Gastroesophageal sphincter (tissue), 4 donors: ENCODE measurements at regions not wholly inside any gene's neighbourhood (a gene's known extent, or its start where the extent isn't known, plus 50 kb on each side); places are given as distances from the start of the nearest gene placed in this dataset.

Source experiments
- ATAC-seq: fragments of 150-250 bp; one replicate; pipeline ENCODE4 v1.9.1; 2016; ENCODE audit warnings: mild to moderate bottlenecking, moderate library complexity
- H3K27ac ChIP-seq, 4 donors: fragments of 200-600 bp; sonication (generic) in 3 of 4; 1 replicate in 3 of 4; 2 replicates in 1 of 4; pipeline ENCODE4 v1.5.1; 2016 to 2019
- H3K27me3 ChIP-seq: fragments of 200-600 bp; sonication (generic); one replicate; pipeline ENCODE4 v1.5.1; 2019
- H3K36me3 ChIP-seq, 2 donors: fragments of 200-600 bp; sonication (generic); one replicate each; pipeline ENCODE4 v1.5.1; 2019; ENCODE audit warnings: control low read depth in 1 of 2
- H3K4me1 ChIP-seq, 3 donors: fragments of 200-600 bp; sonication (generic); 1 replicate in 2 of 3; 2 replicates in 1 of 3; pipeline ENCODE4 v1.5.1; 2016 to 2019; ENCODE audit warnings: control low read depth in 2 of 3
- H3K4me3 ChIP-seq, 2 donors: fragments of 200-600 bp; sonication (generic); one replicate each; pipeline ENCODE4 v1.5.1; 2019; ENCODE audit warnings: mild to moderate bottlenecking in 1 of 2, moderate library complexity in 1 of 2
- H3K9me3 ChIP-seq, 3 donors: fragments of 200-600 bp; sonication (generic); one replicate each; pipeline ENCODE4 v1.5.1; 2017 to 2019; ENCODE audit warnings: control low read depth in 2 of 3
- EP300 ChIP-seq: sonication (generic); formaldehyde crosslinking; IDR thresholded peaks from one replicate; pipeline ENCODE4 v1.6.1; 2017; ENCODE audit warnings: antibody characterized with exemption, mild to moderate bottlenecking
- POLR2A ChIP-seq, 2 donors: fragments of 450-650 bp; IDR thresholded peaks; one replicate each; pipeline ENCODE4 v1.6.1; 2017; ENCODE audit warnings: antibody characterized with exemption in 2 of 2, mild to moderate bottlenecking in 2 of 2, moderate library complexity in 1 of 2
- POLR2AphosphoS5 ChIP-seq: sonication (generic); formaldehyde crosslinking; IDR thresholded peaks from one replicate; pipeline ENCODE4 v1.6.1; 2017; ENCODE audit warnings: antibody characterized with exemption
- WGBS, 2 donors: methylation state at CpG; one replicate each; pipeline ENCODE4 v1.1.5; 2018; ENCODE audit warnings: low coverage in 1 of 2; 5-methylcytosine and 5-hydroxymethylcytosine counted together
- TF ChIP-seq, protein P1 (sequence below), 4 experiments: fragments of 200-600 bp in 2 of 4; fragments of 450-650 bp in 2 of 4; sonication (generic) in 1 of 4; IDR thresholded peaks; one replicate each; pipeline ENCODE4 v1.5.1; 2017 to 2019; ENCODE audit warnings: antibody characterized with exemption in 4 of 4, mild to moderate bottlenecking in 2 of 4, moderate library complexity in 2 of 4

- Histone ChIP-seq H3K36me3 (no peaks in the 10 kb centered on the region), H3K27me3 (peaks cover 19% of the 10 kb centered on the region), H3K9me3 (no peaks in the 10 kb centered on the region), H3K4me3 (no peak overlapping the region), H3K4me1 (no peaks in the 10 kb centered on the region), H3K27ac (no peak overlapping the region)
- ATAC-seq, result no peak
- 0 to 18% methylated on average over 1 of the region's 1 CpG for WGBS, 2 donors
- TF ChIP-seq, protein P1, sequence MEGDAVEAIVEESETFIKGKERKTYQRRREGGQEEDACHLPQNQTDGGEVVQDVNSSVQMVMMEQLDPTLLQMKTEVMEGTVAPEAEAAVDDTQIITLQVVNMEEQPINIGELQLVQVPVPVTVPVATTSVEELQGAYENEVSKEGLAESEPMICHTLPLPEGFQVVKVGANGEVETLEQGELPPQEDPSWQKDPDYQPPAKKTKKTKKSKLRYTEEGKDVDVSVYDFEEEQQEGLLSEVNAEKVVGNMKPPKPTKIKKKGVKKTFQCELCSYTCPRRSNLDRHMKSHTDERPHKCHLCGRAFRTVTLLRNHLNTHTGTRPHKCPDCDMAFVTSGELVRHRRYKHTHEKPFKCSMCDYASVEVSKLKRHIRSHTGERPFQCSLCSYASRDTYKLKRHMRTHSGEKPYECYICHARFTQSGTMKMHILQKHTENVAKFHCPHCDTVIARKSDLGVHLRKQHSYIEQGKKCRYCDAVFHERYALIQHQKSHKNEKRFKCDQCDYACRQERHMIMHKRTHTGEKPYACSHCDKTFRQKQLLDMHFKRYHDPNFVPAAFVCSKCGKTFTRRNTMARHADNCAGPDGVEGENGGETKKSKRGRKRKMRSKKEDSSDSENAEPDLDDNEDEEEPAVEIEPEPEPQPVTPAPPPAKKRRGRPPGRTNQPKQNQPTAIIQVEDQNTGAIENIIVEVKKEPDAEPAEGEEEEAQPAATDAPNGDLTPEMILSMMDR (IDR thresholded peaks at IDR 0.05), result no peak
- no peak for TF ChIP-seq POLR2AphosphoS5
- TF ChIP-seq EP300, result no peak
- no peak for TF ChIP-seq POLR2A (IDR thresholded peaks at IDR 0.05)
These were observed 204.5 kb upstream of the TBX3 start for GRCh38 chr12:114888448-114888847.

GRCh38 chr12:114885501-114885900, 201.5 kb upstream of the TBX3 start:
- H3K4me3 ChIP-seq, result no peak overlapping the region
- no peak for ATAC-seq
- 90 to 100% methylated on average over 1 to 3 of the region's 4 CpGs for WGBS, 2 donors
- H3K27ac ChIP-seq, result no peak overlapping the region
- H3K4me1 ChIP-seq, result no peaks in the 10 kb centered on the region
- peaks cover 20% of the 10 kb centered on the region for H3K27me3 ChIP-seq
- TF ChIP-seq, protein P1 (IDR thresholded peaks at IDR 0.05), result no peak
- TF ChIP-seq EP300 (no peak), POLR2AphosphoS5 (no peak), POLR2A (IDR thresholded peaks at IDR 0.05) (no peak)
- H3K36me3 ChIP-seq, result no peaks in the 10 kb centered on the region
- H3K9me3 ChIP-seq, result no peaks in the 10 kb centered on the region

- no peak for ATAC-seq
- Histone ChIP-seq H3K27me3 (peaks cover 20% of the 10 kb centered on the region), H3K4me1 (no peaks in the 10 kb centered on the region), H3K36me3 (no peaks in the 10 kb centered on the region), H3K4me3 (no peak overlapping the region), H3K27ac (no peak overlapping the region), H3K9me3 (no peaks in the 10 kb centered on the region)
- WGBS, 2 donors, result 40 to 44% methylated on average over 3 to 6 of the region's 6 CpGs
- TF ChIP-seq POLR2A (IDR thresholded peaks at IDR 0.05), result no peak
- no peak for TF ChIP-seq EP300
- TF ChIP-seq, protein P1 (IDR thresholded peaks at IDR 0.05), result no peak
- no peak for TF ChIP-seq POLR2AphosphoS5
These were observed 200.6 kb upstream of the TBX3 start for GRCh38 chr12:114884575-114884974.

DNA sequence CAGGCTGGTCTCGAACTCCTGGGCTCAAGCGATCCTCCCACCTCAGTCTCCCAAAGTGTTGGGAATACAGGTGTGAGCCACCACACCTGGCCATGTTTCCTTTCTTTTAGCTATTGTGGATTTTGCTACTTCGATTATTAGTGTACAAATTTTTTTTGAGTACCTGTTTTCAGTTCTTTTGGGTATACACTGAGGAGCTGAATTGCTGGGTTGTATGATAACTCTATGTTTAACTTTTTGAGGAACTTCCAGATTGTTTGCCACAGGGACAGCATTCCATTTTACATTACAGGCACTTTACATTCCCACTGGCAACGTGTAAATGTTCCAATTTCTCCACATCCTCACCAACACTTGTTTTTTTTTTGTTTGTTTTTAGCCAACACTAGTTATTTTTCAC, 198.1 kb upstream of the TBX3 start:
- Histone ChIP-seq H3K4me3 (no peak overlapping the region), H3K9me3 (no peaks in the 10 kb centered on the region), H3K27me3 (peaks cover 20% of the 10 kb centered on the region), H3K27ac (no peak overlapping the region), H3K36me3 (no peaks in the 10 kb centered on the region), H3K4me1 (no peaks in the 10 kb centered on the region)
- 83 to 91% methylated on average over 2 to 4 of the region's 4 CpGs for WGBS, 2 donors
- no peak for ATAC-seq
- TF ChIP-seq, protein P1 (IDR thresholded peaks at IDR 0.05), result no peak
- TF ChIP-seq POLR2AphosphoS5, result no peak
- TF ChIP-seq EP300, result no peak
- TF ChIP-seq POLR2A (IDR thresholded peaks at IDR 0.05), result no peak

DNA sequence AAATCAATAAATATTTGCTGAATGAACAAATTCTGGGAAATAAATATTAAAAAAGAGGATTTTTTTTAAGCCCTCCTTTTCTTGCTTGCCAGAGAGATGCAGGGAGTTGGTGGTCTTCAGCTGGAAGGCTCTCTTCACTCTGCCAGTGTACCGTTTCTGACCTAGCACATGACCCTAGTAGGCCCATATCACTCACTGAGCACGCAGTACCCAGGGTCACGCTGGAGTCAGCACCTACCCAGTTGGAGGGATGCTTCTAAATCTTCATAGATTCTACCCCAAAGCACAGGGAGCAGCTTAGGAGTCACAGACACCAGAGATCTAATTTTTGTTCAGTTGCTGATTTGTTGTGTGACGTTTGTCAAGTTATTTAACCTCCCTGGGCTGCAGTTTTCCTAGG, 195.4 kb upstream of the TBX3 start:
- Histone ChIP-seq H3K9me3 (no peaks in the 10 kb centered on the region), H3K36me3 (no peaks in the 10 kb centered on the region), H3K27ac (no peak overlapping the region), H3K4me3 (no peak overlapping the region), H3K27me3 (peaks cover 10% of the 10 kb centered on the region), H3K4me1 (no peaks in the 10 kb centered on the region)
- no peak for TF ChIP-seq POLR2A (IDR thresholded peaks at IDR 0.05)
- TF ChIP-seq, protein P1 (IDR thresholded peaks at IDR 0.05), result no peak
- TF ChIP-seq EP300, result no peak
- no peak for TF ChIP-seq POLR2AphosphoS5
- 80 to 81% methylated on average over 3 to 4 of the region's 4 CpGs for WGBS, 2 donors
- ATAC-seq, result no peak
